ENCODE measurements at regions not wholly inside any gene's neighbourhood (a gene's known extent, or its start where the extent isn't known, plus 50 kb on each side); places are given as distances from the start of the nearest gene placed in this dataset.

DNA sequence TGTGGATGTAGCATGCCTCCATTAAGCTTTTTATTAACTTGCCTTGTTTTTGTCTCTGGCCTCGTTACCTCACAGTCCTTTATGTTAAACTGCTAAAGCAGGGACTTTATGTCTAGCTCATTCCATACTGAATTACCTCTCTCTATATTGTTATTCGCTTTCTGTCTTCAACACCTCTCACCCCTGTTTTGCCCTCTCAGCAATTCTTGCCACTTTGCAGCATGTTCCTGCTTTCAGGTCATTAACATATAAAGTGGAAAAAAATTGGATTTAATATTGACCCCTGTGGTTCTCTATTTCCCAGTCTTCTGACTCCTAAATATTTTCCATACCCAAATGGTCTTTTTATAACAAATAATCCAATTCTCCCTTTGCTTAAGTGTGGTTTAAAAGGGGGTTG lies 810.4 kb upstream of the KIF2B start:
- Histone ChIP-seq H3K9me3 (no peaks in the 10 kb centered on the region), H3K27me3 (no peaks in the 10 kb centered on the region), H3K4me3 (no peak overlapping the region), H3K27ac (no peak overlapping the region), H3K36me3 (no peaks in the 10 kb centered on the region), H3K4me1 (no peaks in the 10 kb centered on the region)
- no peak for DNase-seq (ENCODE audit: low spot score in 2 of 2)
- TF ChIP-seq EP300 (IDR thresholded peaks at IDR 0.05) = no peak
- TF ChIP-seq, protein P1, sequence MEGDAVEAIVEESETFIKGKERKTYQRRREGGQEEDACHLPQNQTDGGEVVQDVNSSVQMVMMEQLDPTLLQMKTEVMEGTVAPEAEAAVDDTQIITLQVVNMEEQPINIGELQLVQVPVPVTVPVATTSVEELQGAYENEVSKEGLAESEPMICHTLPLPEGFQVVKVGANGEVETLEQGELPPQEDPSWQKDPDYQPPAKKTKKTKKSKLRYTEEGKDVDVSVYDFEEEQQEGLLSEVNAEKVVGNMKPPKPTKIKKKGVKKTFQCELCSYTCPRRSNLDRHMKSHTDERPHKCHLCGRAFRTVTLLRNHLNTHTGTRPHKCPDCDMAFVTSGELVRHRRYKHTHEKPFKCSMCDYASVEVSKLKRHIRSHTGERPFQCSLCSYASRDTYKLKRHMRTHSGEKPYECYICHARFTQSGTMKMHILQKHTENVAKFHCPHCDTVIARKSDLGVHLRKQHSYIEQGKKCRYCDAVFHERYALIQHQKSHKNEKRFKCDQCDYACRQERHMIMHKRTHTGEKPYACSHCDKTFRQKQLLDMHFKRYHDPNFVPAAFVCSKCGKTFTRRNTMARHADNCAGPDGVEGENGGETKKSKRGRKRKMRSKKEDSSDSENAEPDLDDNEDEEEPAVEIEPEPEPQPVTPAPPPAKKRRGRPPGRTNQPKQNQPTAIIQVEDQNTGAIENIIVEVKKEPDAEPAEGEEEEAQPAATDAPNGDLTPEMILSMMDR (IDR thresholded peaks at IDR 0.05) = no peak
- no peak for TF ChIP-seq POLR2A (IDR thresholded peaks at IDR 0.05)
- WGBS, 2 donors = 68 to 83% methylated on average over 2 of the region's 2 CpGs

DNA sequence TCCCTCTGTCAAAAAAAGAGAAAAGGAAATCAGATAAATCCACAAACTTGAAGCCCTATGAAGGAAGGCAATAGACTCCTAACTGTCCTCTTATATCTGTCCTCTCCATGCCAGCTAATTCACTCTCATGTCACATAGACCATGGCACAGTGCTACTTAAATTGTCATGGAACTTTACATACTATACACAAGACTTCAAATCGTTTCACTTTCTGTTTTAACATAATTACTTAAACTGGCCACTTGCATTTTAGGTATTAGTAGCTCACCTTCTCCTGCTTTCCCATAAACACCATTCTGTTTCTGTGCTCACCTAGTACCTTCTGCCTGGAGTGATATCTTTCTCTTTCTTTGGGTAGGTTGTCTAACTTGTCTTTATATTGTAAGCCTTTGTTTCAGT lies 816.7 kb upstream of the KIF2B start:
- WGBS, 2 donors = 77 to 80% methylated on average over 1 of the region's 1 CpG
- no peak overlapping the region for H3K4me3 ChIP-seq
- no peaks in the 10 kb centered on the region for H3K36me3 ChIP-seq
- no peaks in the 10 kb centered on the region for H3K4me1 ChIP-seq
- no peaks in the 10 kb centered on the region for H3K27me3 ChIP-seq
- no peak overlapping the region for H3K27ac ChIP-seq
- no peak for DNase-seq (ENCODE audit: low spot score in 2 of 2)
- no peaks in the 10 kb centered on the region for H3K9me3 ChIP-seq
- no peak for TF ChIP-seq EP300 (IDR thresholded peaks at IDR 0.05)
- no peak for TF ChIP-seq POLR2A (IDR thresholded peaks at IDR 0.05)
- TF ChIP-seq, protein P1 (IDR thresholded peaks at IDR 0.05) = no peak

DNA sequence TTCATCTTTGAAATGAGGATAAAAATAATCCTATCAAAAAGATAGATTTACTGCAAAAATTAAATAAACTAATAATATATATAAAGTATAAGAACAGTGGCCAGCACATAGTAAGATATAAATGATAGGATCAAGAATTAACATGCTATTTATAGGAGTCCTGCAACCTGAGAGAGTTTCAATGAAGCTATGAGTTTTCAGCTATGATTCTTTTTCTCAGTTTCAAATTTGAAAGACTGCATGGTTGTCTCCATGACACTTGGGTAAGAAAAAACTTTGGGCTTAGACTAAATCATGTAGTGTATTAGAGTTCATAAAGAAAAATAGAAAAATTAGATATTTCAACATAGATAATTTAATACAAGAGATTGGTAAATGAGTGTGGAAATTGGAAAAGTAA lies 817.8 kb upstream of the KIF2B start:
- no peak overlapping the region for H3K27ac ChIP-seq
- DNase-seq (ENCODE audit: low spot score in 2 of 2) = no peak
- H3K4me3 ChIP-seq = no peak overlapping the region
- no peaks in the 10 kb centered on the region for H3K36me3 ChIP-seq
- H3K27me3 ChIP-seq = no peaks in the 10 kb centered on the region
- H3K9me3 ChIP-seq = no peaks in the 10 kb centered on the region
- no peak for TF ChIP-seq EP300 (IDR thresholded peaks at IDR 0.05)
- TF ChIP-seq POLR2A (IDR thresholded peaks at IDR 0.05) = no peak
- TF ChIP-seq, protein P1 (IDR thresholded peaks at IDR 0.05) = no peak
- no peaks in the 10 kb centered on the region for H3K4me1 ChIP-seq

DNA sequence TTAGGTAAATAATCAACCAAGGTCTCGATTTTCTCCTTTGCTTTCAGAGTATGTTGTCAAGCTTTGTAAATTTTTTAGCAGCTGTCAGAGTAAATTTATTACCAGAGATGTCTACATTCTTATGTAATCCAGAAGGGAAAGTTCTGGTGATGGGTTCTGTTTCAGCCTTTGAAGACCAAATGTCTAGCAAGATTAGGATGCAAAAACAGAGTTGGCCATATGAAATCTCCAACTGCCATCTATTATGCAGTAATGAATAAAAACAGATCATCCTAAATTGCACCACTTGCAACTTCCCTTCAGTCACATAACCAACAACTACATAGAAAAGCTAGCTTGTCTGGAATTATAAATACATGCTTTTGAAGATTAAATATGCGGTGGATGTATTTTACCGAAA lies 826.8 kb upstream of the KIF2B start:
- Histone ChIP-seq H3K4me1 (no peaks in the 10 kb centered on the region), H3K36me3 (no peaks in the 10 kb centered on the region), H3K4me3 (no peak overlapping the region), H3K9me3 (peaks cover 0 to 9% (median 0%) of the 10 kb centered on the region in 4 donors), H3K27ac (no peak overlapping the region), H3K27me3 (no peaks in the 10 kb centered on the region)
- DNase-seq (ENCODE audit: low spot score in 2 of 2) = no peak
- TF ChIP-seq, protein P1 (IDR thresholded peaks at IDR 0.05) = no peak
- no peak for TF ChIP-seq POLR2A (IDR thresholded peaks at IDR 0.05)
- no peak for TF ChIP-seq EP300 (IDR thresholded peaks at IDR 0.05)
- 82% methylated on average over 3 of the region's 3 CpGs for WGBS, 2 donors

DNA sequence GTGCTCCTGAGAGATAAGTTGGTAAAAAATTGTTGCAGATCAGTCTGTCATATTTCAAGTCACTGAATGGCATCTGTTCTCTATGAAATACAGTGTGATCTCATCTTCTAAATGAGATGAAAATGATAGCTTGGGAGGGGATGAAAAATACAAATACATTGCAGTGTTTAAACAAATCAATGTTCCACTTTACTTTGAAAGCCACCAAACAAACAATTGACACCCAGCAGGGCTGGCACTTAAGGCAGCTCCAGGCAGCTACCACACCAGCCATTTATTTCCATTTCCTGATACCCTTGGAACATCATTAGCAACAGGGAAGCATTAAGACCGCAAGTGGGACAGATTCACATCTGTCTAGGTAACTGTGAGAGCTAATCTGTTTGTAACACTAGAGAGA lies 827.6 kb upstream of the KIF2B start:
- H3K27me3 ChIP-seq = no peaks in the 10 kb centered on the region
- DNase-seq (ENCODE audit: low spot score in 2 of 2) = no peak
- no peaks in the 10 kb centered on the region for H3K4me1 ChIP-seq
- H3K36me3 ChIP-seq = no peaks in the 10 kb centered on the region
- H3K27ac ChIP-seq = no peak overlapping the region
- H3K4me3 ChIP-seq = no peak overlapping the region
- TF ChIP-seq, protein P1 (IDR thresholded peaks at IDR 0.05) = no peak
- no peak for TF ChIP-seq POLR2A (IDR thresholded peaks at IDR 0.05)
- TF ChIP-seq EP300 (IDR thresholded peaks at IDR 0.05) = no peak
- WGBS, 2 donors = 63 to 81% methylated on average over 1 of the region's 1 CpG
- peaks cover 0 to 9% (median 0%) of the 10 kb centered on the region in 4 donors for H3K9me3 ChIP-seq

All from tibial nerve (tissue), 4 donors.